NCI-H1694 treated with DMSO at 0.1 percent for 48 hours (cell line): ENCODE measurements at regions not wholly inside any gene's neighbourhood (a gene's known extent, or its start where the extent isn't known, plus 50 kb on each side); places are given as distances from the start of the nearest gene placed in this dataset.
A peak's percentile ranks its signal among the peaks of the same experiment; 100 is the strongest.

Experiments used
- DNase-seq: peaks from one replicate; lab custom pipeline; 2025; lab: John Stamatoyannopoulos, UW

- DNase-seq = no peak
Measured at GRCh38 chr14:65877624-65878023, 465.1 kb downstream of the FUT8 start.

GRCh38 chr14:65878586-65878985 is 466.1 kb downstream of the FUT8 start:
- DNase-seq = no peak

GRCh38 chr14:65879248-65880009 is 466.9 kb downstream of the FUT8 start:
- DNase-seq = no peak

GRCh38 chr14:65880507-65880906 is 468.0 kb downstream of the FUT8 start:
- DNase-seq = no peak

DNA sequence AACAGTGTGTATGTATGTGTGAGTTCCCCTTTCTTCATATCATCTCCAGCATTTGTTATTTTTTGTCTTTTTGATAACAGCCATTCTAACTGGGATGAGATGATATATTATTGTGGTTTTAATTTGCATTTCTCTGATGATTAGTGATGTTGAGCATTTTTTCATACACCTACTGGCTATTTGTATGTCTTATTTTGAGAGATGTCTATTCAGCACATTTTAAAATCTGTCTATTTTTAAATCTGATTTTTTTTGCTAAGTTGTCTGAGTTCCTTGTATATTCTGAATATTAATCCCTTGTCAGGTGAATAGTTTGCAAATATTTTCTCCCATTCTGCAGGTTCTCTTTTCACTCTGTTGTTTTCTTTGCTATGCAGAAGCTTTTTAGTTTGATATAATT is 469.1 kb downstream of the FUT8 start:
- no peak for DNase-seq

DNA sequence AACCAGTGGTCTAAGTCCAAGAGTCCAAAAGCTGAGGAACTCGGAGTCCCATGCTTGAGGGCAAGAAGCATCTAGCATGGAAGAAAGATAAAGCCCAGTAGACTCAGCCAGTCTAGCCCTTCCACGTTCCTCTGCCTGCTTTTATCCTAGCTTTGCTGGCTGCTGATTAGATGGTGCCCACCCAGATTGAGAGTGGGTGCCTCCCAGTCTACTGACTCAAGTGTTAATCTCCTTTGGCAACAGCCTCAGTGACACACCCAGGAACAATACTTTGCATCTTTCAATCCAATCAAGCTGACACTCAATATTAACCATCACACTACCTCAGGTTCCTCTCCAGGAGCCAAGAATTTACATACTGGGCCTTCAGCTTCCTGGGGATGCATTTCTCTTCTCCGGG is 476.1 kb downstream of the FUT8 start:
- DNase-seq = no peak

DNA sequence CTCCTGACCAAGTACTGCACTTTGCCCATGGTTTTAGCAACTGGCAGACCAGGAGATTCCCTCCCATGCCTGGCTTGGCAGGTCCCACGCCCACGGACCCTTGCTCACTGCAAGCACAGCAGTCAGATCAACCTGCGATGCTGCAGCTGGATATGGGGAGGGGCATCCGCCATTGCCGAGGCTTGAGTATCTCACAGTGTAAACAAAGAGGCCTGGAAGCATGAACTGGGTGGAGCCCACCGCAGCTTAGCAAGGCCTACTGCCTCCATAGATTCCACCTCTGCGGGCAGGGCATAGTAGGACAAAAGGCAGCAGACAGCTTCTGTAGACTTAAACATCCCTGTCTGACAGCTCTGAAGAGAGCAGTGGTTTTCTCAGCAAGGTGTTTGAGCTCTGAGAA is 479.8 kb downstream of the FUT8 start:
- no peak for DNase-seq

DNA sequence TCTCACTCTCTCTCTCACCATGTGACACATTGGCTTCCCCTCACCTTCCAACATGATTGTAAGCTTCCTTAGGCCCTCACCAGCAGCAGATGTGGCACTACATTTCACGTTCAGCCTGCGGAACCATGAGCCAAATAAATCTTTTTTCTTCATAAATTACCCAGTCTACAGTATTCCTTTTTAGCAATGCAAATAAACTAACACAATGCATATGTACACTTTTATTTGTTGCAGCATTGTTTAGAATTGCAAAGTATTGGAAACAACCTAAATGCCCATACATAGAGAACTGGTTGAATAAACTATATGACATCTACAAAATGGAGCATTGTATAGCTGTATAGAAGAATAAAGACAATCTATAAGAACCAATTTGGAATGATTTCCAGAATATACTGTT is 487.6 kb downstream of the FUT8 start:
- DNase-seq = no peak

DNA sequence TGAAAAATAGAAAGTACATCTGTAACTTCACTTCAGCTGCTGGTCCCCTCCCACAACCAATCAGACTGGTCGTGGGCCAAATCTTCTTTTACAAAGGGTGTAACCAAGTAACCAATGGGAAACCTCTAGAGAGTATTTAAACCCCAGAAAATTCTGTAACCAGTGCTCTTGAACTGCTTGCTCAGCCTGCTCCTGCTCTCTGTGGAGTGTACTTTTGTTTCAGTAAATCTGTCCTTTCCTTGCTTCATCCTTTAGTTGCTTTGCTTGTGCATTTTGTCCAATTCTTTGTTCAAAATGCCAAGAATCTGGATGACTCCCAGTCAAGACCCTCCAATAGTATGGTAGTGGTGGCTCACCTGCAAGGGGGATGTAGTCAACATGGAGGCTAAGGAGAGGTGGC is 489.1 kb downstream of the FUT8 start:
- DNase-seq = no peak

DNA sequence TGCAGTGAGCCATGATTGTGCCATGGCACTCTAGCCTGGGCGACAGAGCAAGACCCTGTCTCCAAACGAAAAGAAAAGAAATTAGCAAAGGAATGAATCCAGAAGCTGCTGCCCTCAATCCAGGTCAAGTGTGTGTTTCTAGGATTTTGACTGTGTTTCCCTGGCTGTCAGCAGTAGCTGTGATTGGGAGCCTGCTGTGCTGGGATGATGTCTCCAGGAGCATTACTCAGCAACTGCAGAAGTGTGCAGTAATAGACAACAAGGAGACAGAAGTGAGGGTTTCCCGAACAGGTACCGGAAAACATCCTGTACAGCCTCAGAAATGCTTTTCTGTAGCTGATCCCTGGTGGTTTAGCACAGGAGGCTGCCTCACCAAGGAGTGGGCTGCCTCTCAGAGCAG is 492.5 kb downstream of the FUT8 start:
- no peak for DNase-seq

- DNase-seq = peak; percentile 16
Measured at GRCh38 chr14:65906344-65906743, 493.8 kb downstream of the FUT8 start.

GRCh38 chr14:65906948-65907347 is 494.4 kb downstream of the FUT8 start:
- DNase-seq = no peak

- no peak for DNase-seq
Measured at GRCh38 chr14:65910108-65910786, 497.7 kb downstream of the FUT8 start.

GRCh38 chr14:65915125-65915524 is 502.6 kb downstream of the FUT8 start:
- DNase-seq = no peak

- no peak for DNase-seq
Measured at GRCh38 chr14:65916055-65916454, 503.5 kb downstream of the FUT8 start.

DNA sequence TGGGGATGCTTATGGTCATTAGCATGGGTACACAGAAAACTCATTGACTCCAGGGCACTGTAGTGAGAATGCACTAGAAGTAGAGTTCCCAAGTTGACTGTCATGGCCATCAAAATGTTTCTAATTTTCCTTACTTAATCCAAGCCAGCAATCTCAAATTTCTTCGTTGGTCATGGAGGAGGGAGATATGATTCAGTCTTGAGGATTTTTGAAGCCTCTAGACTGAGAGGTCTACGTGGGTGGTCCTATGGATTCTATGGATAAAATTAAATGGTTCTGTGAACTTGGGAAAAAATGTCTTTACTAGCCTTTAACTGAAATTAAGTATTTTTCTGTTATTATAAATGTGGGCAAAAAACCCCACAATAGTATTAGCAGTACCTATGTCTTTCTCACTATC is 508.5 kb downstream of the FUT8 start:
- DNase-seq = no peak

- DNase-seq = peak; percentile 8
Measured at GRCh38 chr14:65922142-65922541, 509.6 kb downstream of the FUT8 start.

- no peak for DNase-seq
Measured at GRCh38 chr14:65926504-65926903, 514.0 kb downstream of the FUT8 start.

- DNase-seq = no peak
Measured at GRCh38 chr14:65926935-65927700, 514.6 kb downstream of the FUT8 start.

DNA sequence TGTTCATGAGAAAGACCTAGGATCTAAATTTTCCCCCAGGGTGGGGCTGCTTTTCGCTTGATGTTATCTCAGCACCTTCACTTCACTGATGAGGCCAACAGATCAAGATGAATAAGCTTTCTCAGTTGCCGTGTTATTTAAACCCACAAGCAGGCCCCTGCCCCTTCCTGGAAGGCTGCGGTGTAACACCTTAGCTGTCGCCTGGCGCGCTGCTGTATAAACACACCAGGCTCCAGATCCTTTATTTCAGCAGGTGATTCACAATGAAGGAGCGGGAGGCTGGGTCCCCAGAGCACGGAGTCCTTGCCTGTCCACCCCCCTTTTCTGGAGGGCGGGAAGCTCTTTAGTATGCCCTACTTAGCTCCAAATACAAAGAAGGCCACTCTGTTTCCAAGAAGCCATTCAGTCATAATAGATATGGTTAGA is 515.4 kb downstream of the FUT8 start:
- no peak for DNase-seq

GRCh38 chr14:65928995-65929394 is 516.5 kb downstream of the FUT8 start:
- DNase-seq = no peak

GRCh38 chr14:65933400-65934069 is 521.0 kb downstream of the FUT8 start:
- no peak for DNase-seq

- DNase-seq = no peak
Measured at GRCh38 chr14:65934070-65934435, 521.5 kb downstream of the FUT8 start.
